ENCODE measurements at regions not wholly inside any gene's neighbourhood (a gene's known extent, or its start where the extent isn't known, plus 50 kb on each side); places are given as distances from the start of the nearest gene placed in this dataset.

DNA sequence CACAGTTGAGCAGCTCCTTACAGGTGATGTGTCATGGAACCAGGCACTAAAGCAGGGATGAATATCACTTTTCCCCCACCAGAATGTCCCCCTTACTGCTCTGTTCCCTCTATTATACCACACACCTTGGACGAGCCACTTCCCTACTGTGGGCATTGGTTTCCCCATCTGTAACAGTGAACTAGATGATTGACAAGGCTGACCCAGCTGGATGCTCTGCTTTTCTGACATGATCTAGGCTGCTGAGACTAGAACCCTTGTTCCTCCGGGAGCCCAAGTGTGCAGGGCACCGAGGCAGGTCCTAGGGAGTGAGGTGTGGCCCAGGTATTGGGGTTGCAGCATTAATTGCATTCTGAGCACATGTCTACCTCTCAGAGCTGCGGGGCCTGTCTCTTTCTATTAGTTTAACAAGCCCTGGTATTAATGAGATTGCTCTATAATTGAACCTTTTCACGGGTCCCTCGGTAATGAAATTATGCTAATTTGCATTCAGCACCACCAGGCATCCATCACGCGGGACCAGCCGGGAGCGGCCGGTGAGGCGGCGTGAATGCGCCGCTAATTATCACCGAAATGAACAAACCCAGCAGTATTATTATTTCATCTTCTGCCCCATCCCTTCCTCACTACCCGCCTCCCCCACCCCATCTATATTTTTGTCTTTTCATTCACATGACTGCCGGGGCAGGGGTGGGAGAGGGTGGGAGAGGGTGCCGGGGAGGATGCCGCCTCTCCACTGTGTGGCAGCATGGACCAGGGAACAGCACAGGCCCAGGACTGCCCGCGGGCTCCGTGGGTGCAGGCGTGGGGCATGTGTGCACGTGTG lies 121.1 kb downstream of the CYLD start:
- WGBS (ENCODE audit: low lambda C conversion rate, missing lambda C conversion rate), result 90% methylated on average over 22 of the region's 25 CpGs

DNA sequence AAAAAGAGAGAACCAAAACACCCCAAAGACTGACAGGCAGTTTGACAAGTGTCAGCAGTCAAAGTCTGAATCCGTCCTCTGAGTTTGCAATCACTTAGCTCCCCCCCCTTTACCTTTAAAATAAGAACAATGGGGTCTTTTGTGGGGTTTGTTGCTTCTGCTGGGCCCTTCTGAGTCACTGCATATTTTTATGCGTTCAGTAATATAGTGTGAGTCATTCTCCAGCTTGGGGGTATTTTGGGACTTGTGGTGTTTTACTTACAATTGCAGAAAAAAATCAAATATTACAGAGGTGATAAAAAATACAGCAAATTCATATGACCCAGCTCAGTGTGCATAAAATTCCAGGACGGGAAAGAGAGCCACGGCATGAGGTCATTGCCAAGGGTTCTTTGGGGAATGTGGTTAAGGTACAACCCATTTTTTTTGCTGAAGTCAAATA lies 120.1 kb downstream of the CYLD start:
- DNase-seq (ENCODE audit: low spot score), result no peak
- H3K27me3 ChIP-seq, result no peaks in the 10 kb centered on the region
- no peaks in the 10 kb centered on the region for H3K4me1 ChIP-seq (ENCODE audit: insufficient read depth)
- no peaks in the 10 kb centered on the region for H3K36me3 ChIP-seq (replicated peaks; ENCODE audit: insufficient read depth, low read depth)
- H3K4me2 ChIP-seq, result no peak overlapping the region
- H3K27ac ChIP-seq, result no peak overlapping the region
- no peaks in the 10 kb centered on the region for H3K9me3 ChIP-seq (ENCODE audit: low read depth)
- H2AFZ ChIP-seq, result no peak overlapping the region
- H4K20me1 ChIP-seq (ENCODE audit: insufficient read depth, poor library complexity, severe bottlenecking), result no peaks in the 10 kb centered on the region
- H3K4me3 ChIP-seq, result no peak overlapping the region
- WGBS (ENCODE audit: low lambda C conversion rate, missing lambda C conversion rate), result 62% methylated on average over 4 of the region's 4 CpGs
- TF ChIP-seq EZH2phosphoT487 (IDR thresholded peaks at IDR 0.05; ENCODE audit: low read depth, severe bottlenecking, unreplicated experiment), result no peak
- no peak for TF ChIP-seq EZH2 (IDR thresholded peaks at IDR 0.05; ENCODE audit: borderline replicate concordance)
- TF ChIP-seq, protein P1, sequence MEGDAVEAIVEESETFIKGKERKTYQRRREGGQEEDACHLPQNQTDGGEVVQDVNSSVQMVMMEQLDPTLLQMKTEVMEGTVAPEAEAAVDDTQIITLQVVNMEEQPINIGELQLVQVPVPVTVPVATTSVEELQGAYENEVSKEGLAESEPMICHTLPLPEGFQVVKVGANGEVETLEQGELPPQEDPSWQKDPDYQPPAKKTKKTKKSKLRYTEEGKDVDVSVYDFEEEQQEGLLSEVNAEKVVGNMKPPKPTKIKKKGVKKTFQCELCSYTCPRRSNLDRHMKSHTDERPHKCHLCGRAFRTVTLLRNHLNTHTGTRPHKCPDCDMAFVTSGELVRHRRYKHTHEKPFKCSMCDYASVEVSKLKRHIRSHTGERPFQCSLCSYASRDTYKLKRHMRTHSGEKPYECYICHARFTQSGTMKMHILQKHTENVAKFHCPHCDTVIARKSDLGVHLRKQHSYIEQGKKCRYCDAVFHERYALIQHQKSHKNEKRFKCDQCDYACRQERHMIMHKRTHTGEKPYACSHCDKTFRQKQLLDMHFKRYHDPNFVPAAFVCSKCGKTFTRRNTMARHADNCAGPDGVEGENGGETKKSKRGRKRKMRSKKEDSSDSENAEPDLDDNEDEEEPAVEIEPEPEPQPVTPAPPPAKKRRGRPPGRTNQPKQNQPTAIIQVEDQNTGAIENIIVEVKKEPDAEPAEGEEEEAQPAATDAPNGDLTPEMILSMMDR (IDR thresholded peaks at IDR 0.05; ENCODE audit: poor library complexity), result no peak
- no peaks in the 10 kb centered on the region for H3K79me2 ChIP-seq
- H3K9me2 ChIP-seq (replicated peaks; ENCODE audit: insufficient read depth), result no peaks in the 10 kb centered on the region

More for the DNA sequence above, 121.1 kb downstream of the CYLD start:
- no peak for TF ChIP-seq EZH2 (IDR thresholded peaks at IDR 0.05; ENCODE audit: borderline replicate concordance)
- TF ChIP-seq, protein P1 (IDR thresholded peaks at IDR 0.05; ENCODE audit: poor library complexity), result no peak
- TF ChIP-seq EZH2phosphoT487 (IDR thresholded peaks at IDR 0.05; ENCODE audit: low read depth, severe bottlenecking, unreplicated experiment), result no peak
- Histone ChIP-seq H3K9me2 (replicated peaks; ENCODE audit: insufficient read depth) (no peaks in the 10 kb centered on the region), H3K36me3 (replicated peaks; ENCODE audit: insufficient read depth, low read depth) (no peaks in the 10 kb centered on the region), H2AFZ (no peak overlapping the region), H3K4me3 (no peak overlapping the region), H4K20me1 (ENCODE audit: insufficient read depth, poor library complexity, severe bottlenecking) (no peaks in the 10 kb centered on the region), H3K4me2 (no peak overlapping the region), H3K27ac (no peak overlapping the region), H3K27me3 (no peaks in the 10 kb centered on the region), H3K4me1 (ENCODE audit: insufficient read depth) (no peaks in the 10 kb centered on the region), H3K9me3 (ENCODE audit: low read depth) (no peaks in the 10 kb centered on the region), H3K79me2 (no peaks in the 10 kb centered on the region)
- DNase-seq (ENCODE audit: low spot score), result no peak

DNA sequence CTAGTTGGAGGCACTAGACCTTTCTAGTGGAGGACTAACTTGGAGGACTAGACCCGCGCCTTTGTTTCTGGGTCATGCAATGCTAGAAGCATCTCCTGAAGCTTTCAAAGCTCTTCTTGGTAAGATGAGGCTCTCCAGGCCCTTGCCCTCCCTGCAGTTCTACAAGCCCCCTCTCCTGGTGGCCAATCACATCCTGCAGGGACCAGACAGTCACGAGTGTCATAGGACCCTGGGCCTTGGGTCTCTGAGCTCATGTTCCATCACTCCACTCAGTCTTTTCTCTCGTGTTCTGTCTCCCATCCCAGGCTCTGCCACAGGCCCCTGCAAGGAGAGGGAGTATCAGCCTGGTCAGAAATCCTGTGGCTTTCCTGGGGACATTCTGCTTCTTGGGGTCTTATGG lies 119.6 kb downstream of the CYLD start:
- Histone ChIP-seq H3K27me3 (no peaks in the 10 kb centered on the region), H2AFZ (no peak overlapping the region), H3K4me1 (ENCODE audit: insufficient read depth) (no peaks in the 10 kb centered on the region), H3K36me3 (replicated peaks; ENCODE audit: insufficient read depth, low read depth) (no peaks in the 10 kb centered on the region), H3K79me2 (no peaks in the 10 kb centered on the region), H3K9me2 (replicated peaks; ENCODE audit: insufficient read depth) (no peaks in the 10 kb centered on the region), H3K4me3 (no peak overlapping the region), H3K9me3 (ENCODE audit: low read depth) (no peaks in the 10 kb centered on the region), H3K4me2 (no peak overlapping the region), H3K27ac (no peak overlapping the region), H4K20me1 (ENCODE audit: insufficient read depth, poor library complexity, severe bottlenecking) (no peaks in the 10 kb centered on the region)
- TF ChIP-seq, protein P1 (IDR thresholded peaks at IDR 0.05; ENCODE audit: poor library complexity), result no peak
- no peak for TF ChIP-seq EZH2 (IDR thresholded peaks at IDR 0.05; ENCODE audit: borderline replicate concordance)
- TF ChIP-seq EZH2phosphoT487 (IDR thresholded peaks at IDR 0.05; ENCODE audit: low read depth, severe bottlenecking, unreplicated experiment), result no peak
- no peak for DNase-seq (ENCODE audit: low spot score)
- WGBS (ENCODE audit: low lambda C conversion rate, missing lambda C conversion rate), result 91% methylated on average over 4 of the region's 4 CpGs
